ENCODE measurements at regions not wholly inside any gene's neighbourhood (a gene's known extent, or its start where the extent isn't known, plus 50 kb on each side); places are given as distances from the start of the nearest gene placed in this dataset.

DNA sequence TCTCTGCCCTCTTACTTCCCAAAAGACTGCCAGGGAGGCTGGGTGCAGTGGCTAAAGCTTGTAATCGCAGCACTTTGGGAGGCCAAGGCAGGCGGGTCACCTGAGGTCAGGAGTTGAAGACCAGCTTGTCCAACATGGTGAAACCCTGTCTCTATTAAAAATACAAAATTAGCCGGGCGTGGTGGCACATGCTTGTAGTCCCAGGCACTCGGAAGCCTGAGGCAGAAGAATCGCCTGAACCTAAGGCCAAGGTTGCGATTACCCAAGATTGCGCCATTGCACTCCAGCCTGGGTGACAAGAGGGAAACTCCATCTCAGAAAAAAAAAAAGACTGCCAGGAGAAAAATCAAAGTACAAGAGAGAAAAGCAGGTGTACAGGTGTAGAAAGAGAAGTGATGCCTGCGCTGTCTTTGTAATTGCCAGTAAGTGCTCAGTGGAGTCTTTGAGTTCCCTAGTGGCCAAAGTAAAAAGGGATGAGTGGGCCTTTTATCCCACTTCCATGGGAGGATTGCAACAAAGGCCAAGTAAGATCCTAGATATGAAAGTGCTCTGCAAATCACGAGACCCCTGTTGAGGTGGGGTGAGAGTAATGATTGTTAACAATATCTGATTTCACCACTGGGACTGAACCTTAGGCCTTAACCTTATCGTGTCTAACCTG lies 94.7 kb upstream of the WNT4 start:
- TF ChIP-seq, protein P1, sequence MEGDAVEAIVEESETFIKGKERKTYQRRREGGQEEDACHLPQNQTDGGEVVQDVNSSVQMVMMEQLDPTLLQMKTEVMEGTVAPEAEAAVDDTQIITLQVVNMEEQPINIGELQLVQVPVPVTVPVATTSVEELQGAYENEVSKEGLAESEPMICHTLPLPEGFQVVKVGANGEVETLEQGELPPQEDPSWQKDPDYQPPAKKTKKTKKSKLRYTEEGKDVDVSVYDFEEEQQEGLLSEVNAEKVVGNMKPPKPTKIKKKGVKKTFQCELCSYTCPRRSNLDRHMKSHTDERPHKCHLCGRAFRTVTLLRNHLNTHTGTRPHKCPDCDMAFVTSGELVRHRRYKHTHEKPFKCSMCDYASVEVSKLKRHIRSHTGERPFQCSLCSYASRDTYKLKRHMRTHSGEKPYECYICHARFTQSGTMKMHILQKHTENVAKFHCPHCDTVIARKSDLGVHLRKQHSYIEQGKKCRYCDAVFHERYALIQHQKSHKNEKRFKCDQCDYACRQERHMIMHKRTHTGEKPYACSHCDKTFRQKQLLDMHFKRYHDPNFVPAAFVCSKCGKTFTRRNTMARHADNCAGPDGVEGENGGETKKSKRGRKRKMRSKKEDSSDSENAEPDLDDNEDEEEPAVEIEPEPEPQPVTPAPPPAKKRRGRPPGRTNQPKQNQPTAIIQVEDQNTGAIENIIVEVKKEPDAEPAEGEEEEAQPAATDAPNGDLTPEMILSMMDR (IDR thresholded peaks at IDR 0.05; ENCODE audit: low read depth, low read length, poor library complexity, severe bottlenecking): no peak
- TF ChIP-seq EZH2phosphoT487 (IDR thresholded peaks at IDR 0.05; ENCODE audit: borderline replicate concordance, low read length): no peak
